Suprapubic skin (tissue), 4 donors: ENCODE measurements at regions not wholly inside any gene's neighbourhood (a gene's known extent, or its start where the extent isn't known, plus 50 kb on each side); places are given as distances from the start of the nearest gene placed in this dataset.

ENCODE experiments used
- DNase-seq, 2 donors: peaks; one replicate each; pipeline ENCODE4 v3.0.0-alpha.2; 2019; ENCODE audit warnings: low spot score in 2 of 2
- H3K27ac ChIP-seq: fragments of 200-600 bp; sonication (generic); one replicate; pipeline ENCODE4 v1.5.1; 2019
- H3K27me3 ChIP-seq: fragments of 200-600 bp; sonication (generic); one replicate; pipeline ENCODE4 v1.5.1; 2019
- H3K36me3 ChIP-seq: fragments of 200-600 bp; sonication (generic); one replicate; pipeline ENCODE4 v1.5.1; 2019
- H3K4me1 ChIP-seq: fragments of 200-600 bp; sonication (generic); one replicate; pipeline ENCODE4 v1.5.1; 2019
- H3K4me3 ChIP-seq: fragments of 200-600 bp; sonication (generic); one replicate; pipeline ENCODE4 v1.5.1; 2019; ENCODE audit warnings: mild to moderate bottlenecking
- H3K9me3 ChIP-seq: fragments of 200-600 bp; sonication (generic); one replicate; pipeline ENCODE4 v1.5.1; 2019
- CTCF ChIP-seq, 2 donors: fragments of 200-600 bp in 1 of 2; fragments of 450-650 bp in 1 of 2; sonication (generic) in 1 of 2; IDR thresholded peaks; one replicate each; pipeline ENCODE4 v1.5.1; 2016 to 2019; ENCODE audit warnings: antibody characterized with exemption in 2 of 2, mild to moderate bottlenecking in 1 of 2, moderate library complexity in 1 of 2
- EP300 ChIP-seq: sonication (generic); formaldehyde crosslinking; IDR thresholded peaks from one replicate; pipeline ENCODE4 v1.6.1; 2017; ENCODE audit warnings: antibody characterized with exemption
- POLR2A ChIP-seq, 2 donors: fragments of 450-650 bp; IDR thresholded peaks; one replicate each; pipeline ENCODE4 v1.6.1; 2017; ENCODE audit warnings: antibody characterized with exemption in 2 of 2, mild to moderate bottlenecking in 2 of 2, moderate library complexity in 2 of 2
- POLR2AphosphoS5 ChIP-seq, 3 donors: sonication (generic); formaldehyde crosslinking; IDR thresholded peaks; one replicate each; pipeline ENCODE4 v1.6.1; 2017; ENCODE audit warnings: antibody characterized with exemption in 3 of 3
- WGBS: methylation state at CpG from one replicate; pipeline ENCODE4 v1.1.5; 2018; 5-methylcytosine and 5-hydroxymethylcytosine counted together

GRCh38 chr11:121927789-121928188 is 188.2 kb downstream of the BLID start:
- Histone ChIP-seq H3K27ac (no peak overlapping the region), H3K27me3 (peaks cover 5% of the 10 kb centered on the region), H3K4me3 (no peak overlapping the region), H3K4me1 (peaks cover 10% of the 10 kb centered on the region), H3K9me3 (no peaks in the 10 kb centered on the region), H3K36me3 (no peaks in the 10 kb centered on the region)
- no peak for DNase-seq
- no peak for TF ChIP-seq CTCF (IDR thresholded peaks at IDR 0.05)
- TF ChIP-seq POLR2A (IDR thresholded peaks at IDR 0.05), result no peak
- no peak for TF ChIP-seq POLR2AphosphoS5 (IDR thresholded peaks at IDR 0.05)
- TF ChIP-seq EP300, result no peak
- WGBS, result 82% methylated on average over 6 of the region's 6 CpGs

- DNase-seq, result no peak
- H3K27me3 ChIP-seq, result peaks cover 5% of the 10 kb centered on the region
- H3K36me3 ChIP-seq, result no peaks in the 10 kb centered on the region
- no peak overlapping the region for H3K4me3 ChIP-seq
- H3K4me1 ChIP-seq, result peaks cover 10% of the 10 kb centered on the region
- no peak overlapping the region for H3K27ac ChIP-seq
- H3K9me3 ChIP-seq, result no peaks in the 10 kb centered on the region
- WGBS, result 85% methylated on average over 8 of the region's 8 CpGs
- no peak for TF ChIP-seq CTCF (IDR thresholded peaks at IDR 0.05)
- TF ChIP-seq EP300, result no peak
- no peak for TF ChIP-seq POLR2A (IDR thresholded peaks at IDR 0.05)
- TF ChIP-seq POLR2AphosphoS5 (IDR thresholded peaks at IDR 0.05), result no peak
These were observed 188.8 kb downstream of the BLID start for GRCh38 chr11:121927097-121927785.

- DNase-seq, result no peak
These were observed 191.8 kb downstream of the BLID start for GRCh38 chr11:121924191-121924590.

GRCh38 chr11:121917482-121917881 is 198.5 kb downstream of the BLID start:
- TF ChIP-seq POLR2A (IDR thresholded peaks at IDR 0.05), result no peak
- no peak for TF ChIP-seq CTCF (IDR thresholded peaks at IDR 0.05)
- TF ChIP-seq EP300, result no peak
- TF ChIP-seq POLR2AphosphoS5 (IDR thresholded peaks at IDR 0.05), result no peak
- no peak for DNase-seq
- Histone ChIP-seq H3K9me3 (no peaks in the 10 kb centered on the region), H3K36me3 (no peaks in the 10 kb centered on the region), H3K4me1 (no peaks in the 10 kb centered on the region), H3K27ac (no peak overlapping the region), H3K27me3 (no peaks in the 10 kb centered on the region), H3K4me3 (no peak overlapping the region)
- WGBS, result 92% methylated on average over 1 of the region's 1 CpG

More at GRCh38 chr11:121924191-121924590, 191.8 kb downstream of the BLID start:
- WGBS, result 90% methylated on average over 6 of the region's 6 CpGs
- Histone ChIP-seq H3K36me3 (no peaks in the 10 kb centered on the region), H3K4me3 (no peak overlapping the region), H3K27me3 (peaks cover 4% of the 10 kb centered on the region), H3K9me3 (no peaks in the 10 kb centered on the region), H3K27ac (no peak overlapping the region), H3K4me1 (peaks cover 4% of the 10 kb centered on the region)
- no peak for TF ChIP-seq EP300
- no peak for TF ChIP-seq POLR2AphosphoS5 (IDR thresholded peaks at IDR 0.05)
- no peak for TF ChIP-seq POLR2A (IDR thresholded peaks at IDR 0.05)
- TF ChIP-seq CTCF (IDR thresholded peaks at IDR 0.05), result no peak

GRCh38 chr11:121914508-121915059 is 201.4 kb downstream of the BLID start:
- 44% methylated on average over 2 of the region's 2 CpGs for WGBS

More at GRCh38 chr11:121914508-121915059, 201.4 kb downstream of the BLID start:
- H3K4me3 ChIP-seq, result no peak overlapping the region
- no peaks in the 10 kb centered on the region for H3K36me3 ChIP-seq
- no peaks in the 10 kb centered on the region for H3K4me1 ChIP-seq
- H3K27ac ChIP-seq, result no peak overlapping the region
- H3K27me3 ChIP-seq, result no peaks in the 10 kb centered on the region
- no peak for TF ChIP-seq POLR2A (IDR thresholded peaks at IDR 0.05)
- no peak for TF ChIP-seq POLR2AphosphoS5 (IDR thresholded peaks at IDR 0.05)
- no peaks in the 10 kb centered on the region for H3K9me3 ChIP-seq
- no peak for DNase-seq
